ENCODE measurements at regions not wholly inside any gene's neighbourhood (a gene's known extent, or its start where the extent isn't known, plus 50 kb on each side); places are given as distances from the start of the nearest gene placed in this dataset.
"Not testable (repeated sequence)": the region's sequence is repeated elsewhere in the genome, so short reads cannot be mapped to it uniquely, and the experiment has no call there.

DNA sequence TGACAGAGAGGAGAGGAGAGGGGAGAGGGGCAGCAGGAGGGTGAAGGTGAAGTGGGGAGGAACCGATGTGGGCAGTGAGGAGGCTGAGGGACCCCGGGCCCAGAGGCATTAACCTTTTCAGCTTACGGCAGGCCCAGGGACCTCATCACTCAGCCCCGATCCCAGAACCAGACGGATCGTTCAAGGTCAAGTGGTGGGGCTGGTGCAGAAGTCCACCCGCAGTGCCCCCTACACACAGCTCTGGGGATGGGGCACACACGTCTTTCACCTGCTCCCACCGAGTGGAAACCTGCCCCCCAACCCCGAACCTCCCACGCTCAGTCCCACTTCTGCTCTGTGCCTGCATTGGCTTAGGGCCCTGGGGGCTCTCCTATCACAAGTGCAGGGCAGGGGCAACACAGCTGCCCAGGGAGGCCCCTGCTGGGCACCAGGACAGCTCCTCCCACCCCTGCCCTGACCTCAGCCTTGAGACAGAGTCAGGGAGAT lies 81.9 kb upstream of the GOLGA6L4 start:
- DNase-seq: not testable (repeated sequence)

DNA sequence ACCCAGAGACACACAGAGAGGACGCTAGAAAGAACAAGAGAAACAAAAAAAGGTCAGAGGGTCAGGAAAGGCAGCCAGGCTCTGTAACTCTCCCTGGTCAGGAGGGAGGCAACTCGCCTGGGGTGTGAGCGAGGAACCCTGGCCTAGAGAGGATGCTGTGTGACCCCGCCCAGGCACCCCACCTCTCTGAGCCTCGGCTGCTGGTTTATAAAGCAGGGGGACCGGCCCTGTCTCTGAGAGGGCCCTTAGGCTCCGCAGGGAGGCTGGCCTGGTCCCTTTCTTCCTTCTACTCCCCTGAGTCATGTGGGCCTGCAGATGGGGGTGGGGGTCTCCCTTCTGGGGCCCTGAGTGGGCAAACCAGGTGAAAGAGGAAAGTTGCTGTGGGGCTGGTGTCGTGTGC lies 81.3 kb upstream of the GOLGA6L4 start:
- DNase-seq: not testable (repeated sequence)

DNA sequence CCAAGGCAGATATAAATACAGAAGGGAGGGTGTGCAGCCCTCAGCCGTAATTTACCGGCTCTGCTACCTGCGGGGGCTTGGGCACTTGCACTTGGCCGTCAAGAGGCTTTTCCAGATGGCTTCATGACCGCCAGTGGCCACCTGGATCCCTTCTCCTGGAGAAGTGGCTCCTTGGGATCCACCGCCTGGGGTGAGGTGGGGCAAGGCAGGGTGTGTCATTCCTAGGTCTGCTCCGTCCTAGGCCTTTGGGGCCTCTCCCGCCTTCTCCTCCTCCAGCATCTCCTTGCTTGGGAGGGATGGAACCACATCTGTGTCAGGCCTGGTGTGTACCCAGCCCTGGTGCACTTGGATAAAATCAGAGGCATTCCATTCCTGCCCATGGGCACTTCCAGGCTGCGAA lies 80.8 kb upstream of the GOLGA6L4 start:
- DNase-seq: not testable (repeated sequence)

DNA sequence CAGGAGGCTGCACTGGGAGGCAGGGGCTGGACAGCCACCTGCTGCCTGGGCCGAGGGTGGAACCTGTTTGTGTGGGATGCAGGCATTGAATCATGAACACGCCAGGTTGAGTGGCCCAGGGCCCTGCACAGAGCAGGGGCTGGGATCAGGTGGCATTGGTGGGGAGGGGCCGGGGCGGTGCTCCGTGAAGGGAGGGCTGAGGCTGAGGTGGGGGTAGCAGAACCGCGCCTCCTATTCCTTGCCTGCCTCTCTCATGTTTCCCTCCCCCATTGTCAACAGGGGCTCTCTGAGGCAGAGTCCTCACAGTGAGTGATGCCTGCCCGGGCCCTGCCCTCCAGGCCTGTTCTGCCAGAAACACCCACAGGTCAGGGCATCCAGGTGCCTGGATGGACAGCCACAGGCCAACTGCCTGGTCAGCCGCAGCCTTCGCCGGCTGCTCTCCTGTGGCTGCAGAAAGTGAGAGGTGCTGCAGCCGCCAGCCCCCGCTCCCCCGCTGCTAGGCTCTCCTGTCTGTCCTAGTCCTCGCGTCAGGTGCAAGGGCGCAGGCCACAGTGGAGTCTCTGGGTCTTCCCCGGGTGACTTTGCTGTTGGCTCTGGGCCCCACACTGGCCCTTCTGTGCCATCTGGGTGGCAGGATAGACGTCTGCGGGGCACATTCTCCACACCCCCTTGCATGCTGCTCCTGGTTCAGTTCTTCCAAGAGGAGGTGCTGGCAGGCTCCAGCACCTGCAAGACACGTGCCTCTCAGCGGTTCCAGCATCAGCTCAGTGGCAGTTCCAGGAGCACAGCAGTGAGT lies 79.6 kb upstream of the GOLGA6L4 start:
- DNase-seq: not testable (repeated sequence)

DNA sequence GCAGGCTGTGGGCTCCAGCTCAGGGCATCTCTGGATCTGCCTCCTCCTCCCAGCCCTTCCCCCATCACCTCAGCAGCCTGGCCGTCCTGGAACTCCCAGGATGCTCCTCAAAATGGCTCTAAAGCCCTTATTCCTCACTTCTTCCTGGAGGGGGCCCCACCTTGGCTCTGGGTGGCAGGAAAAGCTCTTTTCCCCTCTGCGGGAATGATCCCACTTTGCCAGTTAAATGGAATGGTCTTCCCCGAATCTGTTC lies 79.1 kb upstream of the GOLGA6L4 start:
- DNase-seq: not testable (repeated sequence)

DNA sequence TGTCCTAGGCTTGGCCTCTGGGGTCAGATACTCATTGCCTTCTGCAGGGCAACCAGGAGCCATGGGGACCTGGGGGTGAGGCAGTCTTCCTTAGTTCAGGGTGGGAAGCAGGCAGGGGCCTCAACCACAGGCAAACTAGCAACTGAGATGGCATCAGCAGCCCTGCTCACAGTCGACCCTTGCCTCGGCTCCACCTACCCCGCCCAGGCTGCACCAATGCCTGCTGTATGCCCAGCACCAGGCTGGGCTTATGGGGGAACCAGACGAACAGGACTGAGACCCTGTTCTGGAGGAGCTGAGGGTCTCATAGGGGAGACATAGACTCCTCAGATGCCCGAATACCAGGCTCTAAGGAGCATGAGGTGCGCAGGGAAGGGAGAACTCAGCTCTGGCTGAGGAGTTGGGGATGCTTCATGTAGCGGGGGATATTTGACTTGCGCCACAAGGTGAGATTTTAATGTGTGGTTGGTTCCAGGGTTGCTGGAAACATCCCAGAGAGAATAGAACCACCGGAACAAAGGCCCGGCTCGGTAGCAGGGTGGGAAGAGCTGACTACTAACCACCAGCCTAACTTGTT lies 78.4 kb upstream of the GOLGA6L4 start:
- not testable (repeated sequence) for DNase-seq

DNA sequence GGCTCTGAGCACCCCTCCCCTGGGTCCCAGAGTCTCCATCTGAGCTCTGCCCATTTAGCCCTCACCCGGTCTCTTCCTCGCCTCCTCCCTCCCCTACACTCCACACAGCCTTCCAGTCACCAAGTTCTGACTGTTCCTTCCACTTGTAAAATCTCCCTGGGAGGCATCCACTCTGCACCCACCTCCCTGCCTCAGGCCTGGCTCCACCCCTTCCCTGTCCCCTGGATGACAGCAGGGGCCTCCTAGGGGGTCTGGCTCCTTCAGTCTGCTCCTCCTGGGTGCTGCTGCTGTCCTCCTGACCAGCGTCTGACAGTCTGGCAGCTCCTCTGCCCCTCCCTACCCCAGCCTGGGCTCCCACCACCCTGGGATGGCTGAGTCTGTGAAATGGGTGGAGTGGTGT lies 77.7 kb upstream of the GOLGA6L4 start:
- DNase-seq: not testable (repeated sequence)

DNA sequence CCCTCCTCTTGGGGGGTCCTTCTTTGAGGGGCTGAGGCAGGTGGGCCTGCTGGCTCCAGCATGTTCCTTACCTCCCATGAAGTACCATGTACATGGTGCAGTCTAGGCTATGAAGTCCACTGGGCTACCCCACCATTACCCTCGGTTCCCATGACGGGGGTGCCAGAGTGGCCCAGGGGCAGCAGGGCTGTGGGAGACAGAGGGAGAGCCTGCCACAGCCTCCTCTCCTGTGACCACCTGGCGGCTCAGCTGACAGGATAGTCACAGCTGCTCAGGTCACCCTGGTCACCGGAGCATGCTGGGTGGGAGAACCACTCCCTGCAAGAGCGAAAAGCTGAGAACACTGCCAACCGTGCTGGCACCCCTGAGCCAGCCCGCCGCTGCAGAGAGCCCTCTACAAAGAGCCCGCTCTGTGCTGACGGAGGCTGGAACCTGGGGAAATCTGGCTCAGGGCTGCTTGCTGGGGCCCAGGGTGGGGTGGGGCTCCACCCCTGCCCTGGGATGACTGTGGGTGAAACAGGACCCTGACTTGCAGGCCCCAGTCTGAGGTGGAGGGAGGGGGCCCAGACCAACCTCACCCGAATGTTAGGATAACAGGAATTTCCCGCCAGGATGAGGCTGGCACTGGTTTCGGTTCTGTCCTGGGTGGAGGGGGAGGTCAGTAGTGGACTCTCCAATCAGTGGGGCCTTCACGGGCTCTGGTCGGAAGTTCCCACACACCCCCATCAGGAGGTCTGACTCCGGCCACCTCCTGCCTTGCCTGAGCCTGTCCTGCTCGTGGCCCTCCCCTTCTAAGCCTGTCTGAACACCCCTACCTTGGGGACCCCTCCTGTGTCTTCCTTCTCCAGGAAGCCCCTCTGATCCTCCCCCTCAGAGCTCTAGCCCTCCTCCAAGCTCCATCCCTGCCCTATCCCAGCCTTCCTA lies 76.0 kb upstream of the GOLGA6L4 start:
- DNase-seq: not testable (repeated sequence)

DNA sequence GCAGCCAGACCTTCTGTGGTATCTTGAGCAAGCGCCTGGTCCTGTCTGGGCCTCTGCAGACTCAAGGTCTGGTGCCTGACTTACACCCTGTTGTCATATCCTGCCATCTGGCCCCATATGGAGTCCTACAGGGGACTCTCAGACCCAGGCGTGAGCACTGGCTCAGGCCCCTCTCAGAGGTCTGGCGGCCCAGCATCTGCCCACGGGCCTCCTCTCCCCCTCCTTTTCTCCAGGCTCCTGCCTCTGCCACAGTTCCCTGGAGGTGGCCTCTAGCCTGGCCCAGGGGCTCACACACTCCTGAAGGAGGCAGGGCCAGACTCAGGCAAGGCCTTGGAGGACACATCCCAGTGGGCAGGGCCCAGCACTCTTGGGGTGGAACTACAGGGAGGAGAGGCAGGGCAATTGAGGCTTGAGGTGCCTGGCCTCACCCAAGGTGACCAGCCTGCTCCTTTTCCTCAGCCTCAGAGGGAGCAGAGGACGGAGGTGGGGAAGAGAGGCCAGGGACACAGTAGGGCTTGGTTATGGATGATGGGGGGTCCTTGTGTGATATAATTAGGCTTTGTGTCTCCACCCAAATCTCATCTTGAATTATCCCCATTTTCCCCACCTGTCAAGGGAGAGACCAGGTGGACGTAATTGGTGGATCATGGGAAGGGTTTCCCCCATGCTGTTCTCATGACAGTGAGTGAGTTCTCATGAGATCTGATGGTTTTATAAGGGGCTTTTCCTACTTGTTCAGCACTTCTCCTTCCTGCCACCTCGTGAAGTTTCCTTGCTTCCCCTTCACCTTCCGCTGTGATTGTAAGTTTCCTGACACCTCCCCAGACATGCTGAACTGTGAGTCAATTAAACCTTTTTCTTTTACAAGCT lies 70.9 kb upstream of the GOLGA6L4 start:
- not testable (repeated sequence) for DNase-seq

DNA sequence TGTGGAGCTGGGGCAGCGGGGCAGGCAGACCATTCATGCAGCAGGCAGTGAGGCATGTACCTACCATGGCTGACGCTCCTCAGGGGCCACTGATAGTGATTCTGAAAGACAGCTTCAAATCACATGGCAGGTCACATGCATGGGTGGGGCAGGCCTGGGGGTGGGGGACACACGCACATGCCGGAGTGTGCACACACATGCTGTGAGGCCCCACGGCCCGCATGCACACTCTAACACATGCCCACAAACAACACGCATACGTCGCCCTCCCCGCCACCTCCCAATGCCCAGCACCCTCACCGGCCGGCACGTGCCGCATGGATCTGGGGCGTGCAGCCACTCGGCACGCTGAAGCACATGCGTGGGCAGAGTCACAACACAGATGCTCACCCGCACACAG lies 65.5 kb upstream of the GOLGA6L4 start:
- not testable (repeated sequence) for DNase-seq

DNA sequence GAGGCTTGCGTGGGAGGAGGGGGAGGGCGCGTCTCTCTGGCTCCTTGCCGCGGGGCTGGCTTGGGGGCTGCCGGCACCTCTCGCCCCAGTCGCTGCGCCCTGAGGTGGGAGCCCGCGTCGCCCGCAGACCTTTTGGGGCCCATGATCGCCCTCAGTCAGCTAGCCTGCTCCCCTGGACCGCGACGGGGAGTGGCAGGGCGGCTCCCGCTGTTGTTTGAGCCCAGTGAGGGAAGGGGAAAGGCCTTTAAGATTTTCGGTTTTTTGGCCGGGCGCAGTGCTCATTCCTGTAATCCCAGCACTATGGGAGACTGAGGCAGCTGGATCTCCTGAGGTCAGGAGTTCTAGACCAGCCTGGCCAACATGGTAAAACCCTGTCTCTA lies 62.4 kb upstream of the GOLGA6L4 start:
- not testable (repeated sequence) for DNase-seq

Data from HCEC 1CT (cell line).